WTC11 (cell line): ENCODE measurements at regions not wholly inside any gene's neighbourhood (a gene's known extent, or its start where the extent isn't known, plus 50 kb on each side); places are given as distances from the start of the nearest gene placed in this dataset.

ENCODE experiments used
- FOXK1 ChIP-seq: sonication (generic); formaldehyde crosslinking; IDR thresholded peaks from 2 replicates; pipeline ENCODE4 v1.8.0; 2022; ENCODE audit warnings: mild to moderate bottlenecking, moderate library complexity, missing genetic modification reagents
- SMAD4 ChIP-seq: sonication (generic); formaldehyde crosslinking; IDR thresholded peaks from 2 replicates; pipeline ENCODE4 v1.8.0; 2022; ENCODE audit warnings: mild to moderate bottlenecking, missing genetic modification reagents
- ZNF138 ChIP-seq: sonication (generic); formaldehyde crosslinking; conservative IDR thresholded peaks from 2 replicates; pipeline ENCODE4 v1.8.1; 2022; ENCODE audit warnings: mild to moderate bottlenecking, moderate library complexity, missing genetic modification reagents
- TF ChIP-seq, protein P1 (sequence below): sonication (generic); formaldehyde crosslinking; IDR thresholded peaks from 2 replicates; pipeline ENCODE4 v1.8.1; 2022; ENCODE audit warnings: low read depth, mild to moderate bottlenecking, moderate library complexity, missing genetic modification reagents, borderline replicate concordance
- TF ChIP-seq, protein P2 (sequence below): fragments of 200-600 bp; IDR thresholded peaks from 2 replicates; pipeline ENCODE4 v1.8.0; 2022; ENCODE audit warnings: antibody characterized with exemption
- TF ChIP-seq, protein P3 (sequence below): sonication (generic); formaldehyde crosslinking; IDR thresholded peaks from 2 replicates; pipeline ENCODE4 v1.8.0; 2022; ENCODE audit warnings: mild to moderate bottlenecking, missing genetic modification reagents
- TF ChIP-seq, protein P4 (sequence below): sonication (generic); formaldehyde crosslinking; IDR thresholded peaks from 2 replicates; pipeline ENCODE4 v1.8.0; 2022; ENCODE audit warnings: mild to moderate bottlenecking, missing genetic modification reagents
- TF ChIP-seq, protein P5 (sequence below): sonication (generic); formaldehyde crosslinking; IDR thresholded peaks from 2 replicates; pipeline ENCODE4 v1.8.1; 2022; ENCODE audit warnings: missing genetic modification reagents, borderline replicate concordance
- TF ChIP-seq, protein P6 (sequence below): sonication (generic); formaldehyde crosslinking; IDR thresholded peaks from 2 replicates; pipeline ENCODE4 v1.8.1; 2023; ENCODE audit warnings: mild to moderate bottlenecking, missing genetic modification reagents, moderate library complexity
- TF ChIP-seq, protein P7 (sequence below): sonication (generic); formaldehyde crosslinking; IDR thresholded peaks from 2 replicates; pipeline ENCODE4 v1.8.1; 2023; ENCODE audit warnings: mild to moderate bottlenecking, missing genetic modification reagents

DNA sequence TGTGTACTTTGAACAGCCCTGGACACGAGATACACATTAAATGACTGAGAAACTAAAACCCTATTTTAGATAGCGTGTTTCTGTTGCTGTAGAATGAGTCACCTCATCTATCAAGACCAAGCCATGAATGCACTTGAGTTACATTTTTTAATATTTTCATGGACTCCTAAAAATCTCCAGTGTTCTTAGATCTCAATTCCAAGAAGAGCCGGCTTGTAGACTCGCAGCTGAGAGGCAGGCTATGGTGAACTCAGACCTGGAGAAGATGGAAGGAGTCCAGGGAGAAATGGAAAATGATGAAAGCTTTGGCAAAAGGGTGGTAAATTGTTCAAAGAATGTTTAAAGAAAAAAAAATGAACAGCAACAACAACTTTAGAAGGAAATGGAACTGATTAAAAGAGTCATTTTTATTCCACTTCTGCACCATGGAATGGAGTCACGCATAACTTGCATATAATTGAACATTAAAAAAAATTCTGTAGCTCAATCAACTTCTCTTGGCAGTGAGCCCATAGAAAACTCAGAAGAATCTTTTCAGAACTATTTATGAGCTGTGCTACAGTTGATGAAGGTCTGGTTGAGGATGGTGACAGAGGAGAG is 129.8 kb downstream of the MXRA5 start:
- TF ChIP-seq, protein P1, sequence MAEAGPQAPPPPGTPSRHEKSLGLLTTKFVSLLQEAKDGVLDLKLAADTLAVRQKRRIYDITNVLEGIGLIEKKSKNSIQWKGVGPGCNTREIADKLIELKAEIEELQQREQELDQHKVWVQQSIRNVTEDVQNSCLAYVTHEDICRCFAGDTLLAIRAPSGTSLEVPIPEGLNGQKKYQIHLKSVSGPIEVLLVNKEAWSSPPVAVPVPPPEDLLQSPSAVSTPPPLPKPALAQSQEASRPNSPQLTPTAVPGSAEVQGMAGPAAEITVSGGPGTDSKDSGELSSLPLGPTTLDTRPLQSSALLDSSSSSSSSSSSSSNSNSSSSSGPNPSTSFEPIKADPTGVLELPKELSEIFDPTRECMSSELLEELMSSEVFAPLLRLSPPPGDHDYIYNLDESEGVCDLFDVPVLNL (CRISPR knock-in tag): no peak
- TF ChIP-seq, protein P2, sequence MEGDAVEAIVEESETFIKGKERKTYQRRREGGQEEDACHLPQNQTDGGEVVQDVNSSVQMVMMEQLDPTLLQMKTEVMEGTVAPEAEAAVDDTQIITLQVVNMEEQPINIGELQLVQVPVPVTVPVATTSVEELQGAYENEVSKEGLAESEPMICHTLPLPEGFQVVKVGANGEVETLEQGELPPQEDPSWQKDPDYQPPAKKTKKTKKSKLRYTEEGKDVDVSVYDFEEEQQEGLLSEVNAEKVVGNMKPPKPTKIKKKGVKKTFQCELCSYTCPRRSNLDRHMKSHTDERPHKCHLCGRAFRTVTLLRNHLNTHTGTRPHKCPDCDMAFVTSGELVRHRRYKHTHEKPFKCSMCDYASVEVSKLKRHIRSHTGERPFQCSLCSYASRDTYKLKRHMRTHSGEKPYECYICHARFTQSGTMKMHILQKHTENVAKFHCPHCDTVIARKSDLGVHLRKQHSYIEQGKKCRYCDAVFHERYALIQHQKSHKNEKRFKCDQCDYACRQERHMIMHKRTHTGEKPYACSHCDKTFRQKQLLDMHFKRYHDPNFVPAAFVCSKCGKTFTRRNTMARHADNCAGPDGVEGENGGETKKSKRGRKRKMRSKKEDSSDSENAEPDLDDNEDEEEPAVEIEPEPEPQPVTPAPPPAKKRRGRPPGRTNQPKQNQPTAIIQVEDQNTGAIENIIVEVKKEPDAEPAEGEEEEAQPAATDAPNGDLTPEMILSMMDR: no peak
- TF ChIP-seq, protein P3, sequence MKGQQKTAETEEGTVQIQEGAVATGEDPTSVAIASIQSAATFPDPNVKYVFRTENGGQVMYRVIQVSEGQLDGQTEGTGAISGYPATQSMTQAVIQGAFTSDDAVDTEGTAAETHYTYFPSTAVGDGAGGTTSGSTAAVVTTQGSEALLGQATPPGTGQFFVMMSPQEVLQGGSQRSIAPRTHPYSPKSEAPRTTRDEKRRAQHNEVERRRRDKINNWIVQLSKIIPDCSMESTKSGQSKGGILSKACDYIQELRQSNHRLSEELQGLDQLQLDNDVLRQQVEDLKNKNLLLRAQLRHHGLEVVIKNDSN (CRISPR knock-in tag): no peak
- TF ChIP-seq, protein P4, sequence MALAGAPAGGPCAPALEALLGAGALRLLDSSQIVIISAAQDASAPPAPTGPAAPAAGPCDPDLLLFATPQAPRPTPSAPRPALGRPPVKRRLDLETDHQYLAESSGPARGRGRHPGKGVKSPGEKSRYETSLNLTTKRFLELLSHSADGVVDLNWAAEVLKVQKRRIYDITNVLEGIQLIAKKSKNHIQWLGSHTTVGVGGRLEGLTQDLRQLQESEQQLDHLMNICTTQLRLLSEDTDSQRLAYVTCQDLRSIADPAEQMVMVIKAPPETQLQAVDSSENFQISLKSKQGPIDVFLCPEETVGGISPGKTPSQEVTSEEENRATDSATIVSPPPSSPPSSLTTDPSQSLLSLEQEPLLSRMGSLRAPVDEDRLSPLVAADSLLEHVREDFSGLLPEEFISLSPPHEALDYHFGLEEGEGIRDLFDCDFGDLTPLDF: no peak
- no peak for TF ChIP-seq SMAD4 (CRISPR knock-in tag)
- TF ChIP-seq, protein P5, sequence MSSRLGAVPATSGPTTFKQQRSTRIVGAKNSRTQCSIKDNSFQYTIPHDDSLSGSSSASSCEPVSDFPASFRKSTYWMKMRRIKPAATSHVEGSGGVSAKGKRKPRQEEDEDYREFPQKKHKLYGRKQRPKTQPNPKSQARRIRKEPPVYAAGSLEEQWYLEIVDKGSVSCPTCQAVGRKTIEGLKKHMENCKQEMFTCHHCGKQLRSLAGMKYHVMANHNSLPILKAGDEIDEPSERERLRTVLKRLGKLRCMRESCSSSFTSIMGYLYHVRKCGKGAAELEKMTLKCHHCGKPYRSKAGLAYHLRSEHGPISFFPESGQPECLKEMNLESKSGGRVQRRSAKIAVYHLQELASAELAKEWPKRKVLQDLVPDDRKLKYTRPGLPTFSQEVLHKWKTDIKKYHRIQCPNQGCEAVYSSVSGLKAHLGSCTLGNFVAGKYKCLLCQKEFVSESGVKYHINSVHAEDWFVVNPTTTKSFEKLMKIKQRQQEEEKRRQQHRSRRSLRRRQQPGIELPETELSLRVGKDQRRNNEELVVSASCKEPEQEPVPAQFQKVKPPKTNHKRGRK (CRISPR knock-in tag): no peak
- TF ChIP-seq, protein P6, sequence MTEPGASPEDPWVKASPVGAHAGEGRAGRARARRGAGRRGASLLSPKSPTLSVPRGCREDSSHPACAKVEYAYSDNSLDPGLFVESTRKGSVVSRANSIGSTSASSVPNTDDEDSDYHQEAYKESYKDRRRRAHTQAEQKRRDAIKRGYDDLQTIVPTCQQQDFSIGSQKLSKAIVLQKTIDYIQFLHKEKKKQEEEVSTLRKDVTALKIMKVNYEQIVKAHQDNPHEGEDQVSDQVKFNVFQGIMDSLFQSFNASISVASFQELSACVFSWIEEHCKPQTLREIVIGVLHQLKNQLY (CRISPR knock-in tag): no peak
- no peak for TF ChIP-seq ZNF138 (CRISPR knock-in tag)
- TF ChIP-seq, protein P7, sequence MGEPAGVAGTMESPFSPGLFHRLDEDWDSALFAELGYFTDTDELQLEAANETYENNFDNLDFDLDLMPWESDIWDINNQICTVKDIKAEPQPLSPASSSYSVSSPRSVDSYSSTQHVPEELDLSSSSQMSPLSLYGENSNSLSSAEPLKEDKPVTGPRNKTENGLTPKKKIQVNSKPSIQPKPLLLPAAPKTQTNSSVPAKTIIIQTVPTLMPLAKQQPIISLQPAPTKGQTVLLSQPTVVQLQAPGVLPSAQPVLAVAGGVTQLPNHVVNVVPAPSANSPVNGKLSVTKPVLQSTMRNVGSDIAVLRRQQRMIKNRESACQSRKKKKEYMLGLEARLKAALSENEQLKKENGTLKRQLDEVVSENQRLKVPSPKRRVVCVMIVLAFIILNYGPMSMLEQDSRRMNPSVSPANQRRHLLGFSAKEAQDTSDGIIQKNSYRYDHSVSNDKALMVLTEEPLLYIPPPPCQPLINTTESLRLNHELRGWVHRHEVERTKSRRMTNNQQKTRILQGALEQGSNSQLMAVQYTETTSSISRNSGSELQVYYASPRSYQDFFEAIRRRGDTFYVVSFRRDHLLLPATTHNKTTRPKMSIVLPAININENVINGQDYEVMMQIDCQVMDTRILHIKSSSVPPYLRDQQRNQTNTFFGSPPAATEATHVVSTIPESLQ (CRISPR knock-in tag): no peak
- no peak for TF ChIP-seq FOXK1 (CRISPR knock-in tag)
